ENCODE measurements at regions not wholly inside any gene's neighbourhood (a gene's known extent, or its start where the extent isn't known, plus 50 kb on each side); places are given as distances from the start of the nearest gene placed in this dataset.

DNA sequence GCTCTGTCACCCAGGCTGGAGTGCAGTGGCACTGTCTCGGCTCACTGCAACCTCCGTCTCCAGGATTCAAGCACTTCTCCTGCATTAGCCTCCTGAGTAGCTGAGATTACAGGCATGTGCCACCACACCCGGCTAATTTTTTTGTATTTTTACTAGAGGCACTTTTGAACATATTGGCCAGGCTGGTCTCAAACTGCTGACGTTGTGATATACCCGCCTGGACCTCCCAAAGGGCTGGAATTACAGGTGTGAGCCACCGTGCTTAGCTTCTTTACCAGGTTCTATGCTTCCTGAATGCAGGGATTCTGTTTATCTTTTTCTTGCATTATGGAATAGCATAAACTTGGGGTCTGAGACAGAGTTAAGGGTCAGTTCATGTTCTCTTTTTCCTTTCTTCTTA lies 317.9 kb upstream of the RBFOX1 start:
- Histone ChIP-seq H4K20me1 (ENCODE audit: insufficient read depth, low read length) (no peaks in the 10 kb centered on the region), H3K4me1 (ENCODE audit: insufficient read depth, low read length, poor library complexity, severe bottlenecking) (no peaks in the 10 kb centered on the region), H3K4me2 (ENCODE audit: low read length) (no peak overlapping the region), H3K36me3 (ENCODE audit: insufficient read depth, low read length) (no peaks in the 10 kb centered on the region), H3K4me3 (ENCODE audit: low read depth, low read length, poor library complexity, severe bottlenecking) (no peak overlapping the region), H3K9me2 (ENCODE audit: insufficient read depth, low read length) (no peaks in the 10 kb centered on the region), H3K79me2 (ENCODE audit: insufficient read depth, low read depth, low read length) (no peaks in the 10 kb centered on the region), H3K9me3 (ENCODE audit: low read length) (no peaks in the 10 kb centered on the region), H3K27ac (ENCODE audit: low read depth, low read length, poor library complexity, severe bottlenecking) (no peak overlapping the region), H2AFZ (ENCODE audit: low read length) (no peak overlapping the region)
- TF ChIP-seq, protein P1, sequence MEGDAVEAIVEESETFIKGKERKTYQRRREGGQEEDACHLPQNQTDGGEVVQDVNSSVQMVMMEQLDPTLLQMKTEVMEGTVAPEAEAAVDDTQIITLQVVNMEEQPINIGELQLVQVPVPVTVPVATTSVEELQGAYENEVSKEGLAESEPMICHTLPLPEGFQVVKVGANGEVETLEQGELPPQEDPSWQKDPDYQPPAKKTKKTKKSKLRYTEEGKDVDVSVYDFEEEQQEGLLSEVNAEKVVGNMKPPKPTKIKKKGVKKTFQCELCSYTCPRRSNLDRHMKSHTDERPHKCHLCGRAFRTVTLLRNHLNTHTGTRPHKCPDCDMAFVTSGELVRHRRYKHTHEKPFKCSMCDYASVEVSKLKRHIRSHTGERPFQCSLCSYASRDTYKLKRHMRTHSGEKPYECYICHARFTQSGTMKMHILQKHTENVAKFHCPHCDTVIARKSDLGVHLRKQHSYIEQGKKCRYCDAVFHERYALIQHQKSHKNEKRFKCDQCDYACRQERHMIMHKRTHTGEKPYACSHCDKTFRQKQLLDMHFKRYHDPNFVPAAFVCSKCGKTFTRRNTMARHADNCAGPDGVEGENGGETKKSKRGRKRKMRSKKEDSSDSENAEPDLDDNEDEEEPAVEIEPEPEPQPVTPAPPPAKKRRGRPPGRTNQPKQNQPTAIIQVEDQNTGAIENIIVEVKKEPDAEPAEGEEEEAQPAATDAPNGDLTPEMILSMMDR (conservative IDR thresholded peaks at IDR 0.05; ENCODE audit: low read length), result no peak
- TF ChIP-seq EZH2phosphoT487 (IDR thresholded peaks at IDR 0.05; ENCODE audit: borderline replicate concordance, low read depth, low read length), result no peak
- CTCF ChIA-PET (ENCODE audit: unreplicated experiment), result no interaction called here
- intact Hi-C loops (cut with micrococcal nuclease; ENCODE audit: unreplicated experiment), result no loop called here
- BruUV-seq (replicated peaks), result no TSS peak
- DNase-seq (ENCODE audit: low spot score), result no peak
- POLR2A ChIA-PET, result no interaction called here

DNA sequence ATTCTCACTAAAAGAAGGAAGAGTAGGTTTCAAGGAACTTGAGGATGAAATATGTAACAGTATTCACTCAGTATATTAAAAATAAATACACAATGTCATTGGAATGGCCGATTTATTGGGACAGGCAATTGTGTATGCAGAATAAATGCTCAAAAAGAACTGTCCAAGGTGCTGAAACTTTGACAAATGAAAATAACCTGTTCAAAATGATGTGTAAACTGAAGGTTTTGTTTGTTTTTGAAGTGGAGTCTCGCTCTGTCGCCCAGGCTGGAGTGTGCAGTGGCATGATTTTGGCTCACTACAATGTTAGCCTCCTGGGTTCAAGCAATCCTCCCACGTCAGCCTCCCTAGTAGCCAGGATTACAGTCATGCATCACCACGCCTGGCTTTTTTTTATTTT lies 318.7 kb upstream of the RBFOX1 start:
- no peak overlapping the region for H3K4me3 ChIP-seq (ENCODE audit: low read depth, low read length, poor library complexity, severe bottlenecking)
- no peaks in the 10 kb centered on the region for H3K9me2 ChIP-seq (ENCODE audit: insufficient read depth, low read length)
- BruUV-seq (replicated peaks), result no TSS peak
- H3K4me2 ChIP-seq (ENCODE audit: low read length), result no peak overlapping the region
- POLR2A ChIA-PET, result no interaction called here
- CTCF ChIA-PET (ENCODE audit: unreplicated experiment), result no interaction called here
- H3K27ac ChIP-seq (ENCODE audit: low read depth, low read length, poor library complexity, severe bottlenecking), result no peak overlapping the region
- DNase-seq (ENCODE audit: low spot score), result peak; percentile 19
- intact Hi-C loops (cut with micrococcal nuclease; ENCODE audit: unreplicated experiment), result no loop called here
- TF ChIP-seq EZH2phosphoT487 (IDR thresholded peaks at IDR 0.05; ENCODE audit: borderline replicate concordance, low read depth, low read length), result no peak
- TF ChIP-seq, protein P1 (conservative IDR thresholded peaks at IDR 0.05; ENCODE audit: low read length), result no peak
- no peak overlapping the region for H2AFZ ChIP-seq (ENCODE audit: low read length)
- no peaks in the 10 kb centered on the region for H3K9me3 ChIP-seq (ENCODE audit: low read length)
- H3K79me2 ChIP-seq (ENCODE audit: insufficient read depth, low read depth, low read length), result no peaks in the 10 kb centered on the region
- no peaks in the 10 kb centered on the region for H3K4me1 ChIP-seq (ENCODE audit: insufficient read depth, low read length, poor library complexity, severe bottlenecking)
- H4K20me1 ChIP-seq (ENCODE audit: insufficient read depth, low read length), result no peaks in the 10 kb centered on the region
- H3K36me3 ChIP-seq (ENCODE audit: insufficient read depth, low read length), result no peaks in the 10 kb centered on the region

DNA sequence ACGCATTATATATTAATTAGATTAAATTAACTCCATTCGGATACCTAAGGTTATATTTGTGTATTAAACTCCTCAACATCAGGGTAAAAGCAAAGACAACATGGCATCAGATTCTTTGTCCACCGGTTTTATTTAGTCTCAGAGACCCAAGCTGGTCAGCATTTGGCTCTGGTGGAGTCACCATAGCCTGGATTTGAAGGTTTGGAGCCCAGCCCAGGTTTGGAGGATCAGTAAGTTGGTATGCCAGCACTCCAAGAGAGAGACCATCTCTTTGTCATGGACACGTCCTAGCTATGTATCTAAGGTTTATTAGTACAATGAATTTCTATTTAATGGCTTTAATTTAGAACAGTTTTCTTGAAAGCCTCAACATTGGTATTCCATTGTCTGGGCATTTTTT lies 328.4 kb upstream of the RBFOX1 start:
- no peak overlapping the region for H3K4me2 ChIP-seq (ENCODE audit: low read length)
- CTCF ChIA-PET (ENCODE audit: unreplicated experiment), result no interaction called here

More for the DNA sequence above, 328.4 kb upstream of the RBFOX1 start:
- TF ChIP-seq, protein P1 (conservative IDR thresholded peaks at IDR 0.05; ENCODE audit: low read length), result no peak
- no peak for TF ChIP-seq EZH2phosphoT487 (IDR thresholded peaks at IDR 0.05; ENCODE audit: borderline replicate concordance, low read depth, low read length)
- no peak overlapping the region for H3K4me3 ChIP-seq (ENCODE audit: low read depth, low read length, poor library complexity, severe bottlenecking)
- H2AFZ ChIP-seq (ENCODE audit: low read length), result no peak overlapping the region
- no TSS peak for BruUV-seq (replicated peaks)
- POLR2A ChIA-PET, result no interaction called here
- H3K9me2 ChIP-seq (ENCODE audit: insufficient read depth, low read length), result no peaks in the 10 kb centered on the region
- no peak for DNase-seq (ENCODE audit: low spot score)
- intact Hi-C loops (cut with micrococcal nuclease; ENCODE audit: unreplicated experiment), result no loop called here
- no peaks in the 10 kb centered on the region for H3K4me1 ChIP-seq (ENCODE audit: insufficient read depth, low read length, poor library complexity, severe bottlenecking)
- no peaks in the 10 kb centered on the region for H3K9me3 ChIP-seq (ENCODE audit: low read length)
- H3K27ac ChIP-seq (ENCODE audit: low read depth, low read length, poor library complexity, severe bottlenecking), result no peak overlapping the region
- H3K79me2 ChIP-seq (ENCODE audit: insufficient read depth, low read depth, low read length), result no peaks in the 10 kb centered on the region
- no peaks in the 10 kb centered on the region for H3K36me3 ChIP-seq (ENCODE audit: insufficient read depth, low read length)
- no peaks in the 10 kb centered on the region for H4K20me1 ChIP-seq (ENCODE audit: insufficient read depth, low read length)
